ENCODE measurements at regions not wholly inside any gene's neighbourhood (a gene's known extent, or its start where the extent isn't known, plus 50 kb on each side); places are given as distances from the start of the nearest gene placed in this dataset.

GRCh38 chr11:95557376-95557775 lies 232.2 kb downstream of the FAM76B start:
- intact Hi-C loops (cut with DNase I), result no loop called here

GRCh38 chr11:95556342-95557163 lies 233.0 kb downstream of the FAM76B start:
- intact Hi-C loops (cut with DNase I), result no loop called here
- no peak for DNase-seq

More at GRCh38 chr11:95557376-95557775, 232.2 kb downstream of the FAM76B start:
- no peak for DNase-seq

GRCh38 chr11:95556011-95556341 lies 233.6 kb downstream of the FAM76B start:
- no peak for DNase-seq

GRCh38 chr11:95554911-95555310 lies 234.7 kb downstream of the FAM76B start:
- no peak for DNase-seq
- intact Hi-C loops (cut with DNase I), result no loop called here

More at GRCh38 chr11:95556011-95556341, 233.6 kb downstream of the FAM76B start:
- intact Hi-C loops (cut with DNase I), result no loop called here

- intact Hi-C loops (cut with DNase I), result no loop called here
Measured at GRCh38 chr11:95549301-95549700, 240.3 kb downstream of the FAM76B start.

GRCh38 chr11:95548416-95548815 lies 241.2 kb downstream of the FAM76B start:
- intact Hi-C loops (cut with DNase I), result no loop called here

More at GRCh38 chr11:95549301-95549700, 240.3 kb downstream of the FAM76B start:
- no peak for DNase-seq

GRCh38 chr11:95547976-95548375 lies 241.6 kb downstream of the FAM76B start:
- intact Hi-C loops (cut with DNase I), result no loop called here
- DNase-seq, result no peak

More at GRCh38 chr11:95548416-95548815, 241.2 kb downstream of the FAM76B start:
- no peak for DNase-seq

GRCh38 chr11:95547186-95547585 lies 242.4 kb downstream of the FAM76B start:
- intact Hi-C loops (cut with DNase I), result no loop called here
- DNase-seq, result no peak

GRCh38 chr11:95545116-95545875 lies 244.3 kb downstream of the FAM76B start:
- DNase-seq, result no peak
- intact Hi-C loops (cut with DNase I), result no loop called here

- DNase-seq, result no peak
- intact Hi-C loops (cut with DNase I), result no loop called here
Measured at GRCh38 chr11:95544095-95544856, 245.3 kb downstream of the FAM76B start.

GRCh38 chr11:95542868-95543551 lies 246.6 kb downstream of the FAM76B start:
- intact Hi-C loops (cut with DNase I), result no loop called here
- DNase-seq, result no peak

- no peak for DNase-seq
Measured at GRCh38 chr11:95541715-95542114, 247.9 kb downstream of the FAM76B start.

GRCh38 chr11:95536047-95536690 lies 253.4 kb downstream of the FAM76B start:
- intact Hi-C loops (cut with DNase I), result no loop called here
- no peak for DNase-seq

More at GRCh38 chr11:95541715-95542114, 247.9 kb downstream of the FAM76B start:
- intact Hi-C loops (cut with DNase I), result no loop called here

- intact Hi-C loops (cut with DNase I), result no loop called here
Measured at GRCh38 chr11:95534809-95535208, 254.8 kb downstream of the FAM76B start.

GRCh38 chr11:95534226-95534625 lies 255.4 kb downstream of the FAM76B start:
- intact Hi-C loops (cut with DNase I), result no loop called here
- DNase-seq, result no peak

More at GRCh38 chr11:95534809-95535208, 254.8 kb downstream of the FAM76B start:
- DNase-seq, result no peak

GRCh38 chr11:95531116-95531515 lies 258.5 kb downstream of the FAM76B start:
- intact Hi-C loops (cut with DNase I), result no loop called here

GRCh38 chr11:95524314-95525036 lies 265.1 kb downstream of the FAM76B start:
- intact Hi-C loops (cut with DNase I), result no loop called here
- DNase-seq, result no peak

More at GRCh38 chr11:95531116-95531515, 258.5 kb downstream of the FAM76B start:
- DNase-seq, result no peak

GRCh38 chr11:95522874-95523273 lies 266.7 kb downstream of the FAM76B start:
- no peak for DNase-seq
- intact Hi-C loops (cut with DNase I), result no loop called here

GRCh38 chr11:95521862-95522261 lies 267.7 kb downstream of the FAM76B start:
- no peak for DNase-seq
- intact Hi-C loops (cut with DNase I), result no loop called here
